Right atrium auricular region (tissue), 2 donors: ENCODE measurements at regions not wholly inside any gene's neighbourhood (a gene's known extent, or its start where the extent isn't known, plus 50 kb on each side); places are given as distances from the start of the nearest gene placed in this dataset.

Experiments
- DNase-seq: peaks from one replicate; pipeline ENCODE4 v3.0.0-alpha.2; 2019; ENCODE audit warnings: low spot score
- H3K27ac ChIP-seq, 2 donors: fragments of 200-600 bp; sonication (generic); 1 replicate in 1 of 2; 2 replicates in 1 of 2; pipeline ENCODE4 v1.5.1; 2016 to 2019
- H3K27me3 ChIP-seq, 2 donors: fragments of 200-600 bp; sonication (generic); one replicate each; pipeline versions ENCODE4 v1.5.1 to v1.6.0; 2017 to 2019
- H3K36me3 ChIP-seq: fragments of 200-600 bp; sonication (generic); one replicate; pipeline ENCODE4 v1.5.1; 2016
- H3K4me1 ChIP-seq, 2 donors: fragments of 200-600 bp; sonication (generic); one replicate each; pipeline versions ENCODE4 v1.5.1 to v1.6.0; 2017 to 2019
- H3K4me3 ChIP-seq, 2 donors: fragments of 200-600 bp; sonication (generic); 1 replicate in 1 of 2; 2 replicates in 1 of 2; pipeline ENCODE4 v1.5.1; 2017 to 2019; ENCODE audit warnings: mild to moderate bottlenecking in 1 of 2, moderate library complexity in 1 of 2
- H3K9me3 ChIP-seq, 2 donors: fragments of 200-600 bp; sonication (generic); one replicate each; pipeline ENCODE4 v1.5.1; 2019
- CTCF ChIP-seq, 2 donors: fragments of 200-600 bp; sonication (generic); IDR thresholded peaks; one replicate each; pipeline ENCODE4 v1.5.1; 2019; ENCODE audit warnings: antibody characterized with exemption in 2 of 2

GRCh38 chr12:124231980-124232653, 62.8 kb upstream of the RFLNA start:
- Histone ChIP-seq H3K4me1 (no peaks in the 10 kb centered on the region), H3K4me3 (no peak overlapping the region), H3K27me3 (no peaks in the 10 kb centered on the region), H3K27ac (no peak overlapping the region), H3K9me3 (peaks cover 0 to 20% of the 10 kb centered on the region in 2 donors), H3K36me3 (no peaks in the 10 kb centered on the region)
- DNase-seq: no peak
- TF ChIP-seq CTCF (IDR thresholded peaks at IDR 0.05): no peak

GRCh38 chr12:124232654-124232987, 62.3 kb upstream of the RFLNA start:
- H3K4me1 ChIP-seq: no peaks in the 10 kb centered on the region
- no peaks in the 10 kb centered on the region for H3K27me3 ChIP-seq
- DNase-seq: no peak
- H3K4me3 ChIP-seq: no peak overlapping the region
- no peaks in the 10 kb centered on the region for H3K36me3 ChIP-seq
- TF ChIP-seq CTCF (IDR thresholded peaks at IDR 0.05): no peak
- no peak overlapping the region for H3K27ac ChIP-seq
- peaks cover 0 to 20% of the 10 kb centered on the region in 2 donors for H3K9me3 ChIP-seq

DNA sequence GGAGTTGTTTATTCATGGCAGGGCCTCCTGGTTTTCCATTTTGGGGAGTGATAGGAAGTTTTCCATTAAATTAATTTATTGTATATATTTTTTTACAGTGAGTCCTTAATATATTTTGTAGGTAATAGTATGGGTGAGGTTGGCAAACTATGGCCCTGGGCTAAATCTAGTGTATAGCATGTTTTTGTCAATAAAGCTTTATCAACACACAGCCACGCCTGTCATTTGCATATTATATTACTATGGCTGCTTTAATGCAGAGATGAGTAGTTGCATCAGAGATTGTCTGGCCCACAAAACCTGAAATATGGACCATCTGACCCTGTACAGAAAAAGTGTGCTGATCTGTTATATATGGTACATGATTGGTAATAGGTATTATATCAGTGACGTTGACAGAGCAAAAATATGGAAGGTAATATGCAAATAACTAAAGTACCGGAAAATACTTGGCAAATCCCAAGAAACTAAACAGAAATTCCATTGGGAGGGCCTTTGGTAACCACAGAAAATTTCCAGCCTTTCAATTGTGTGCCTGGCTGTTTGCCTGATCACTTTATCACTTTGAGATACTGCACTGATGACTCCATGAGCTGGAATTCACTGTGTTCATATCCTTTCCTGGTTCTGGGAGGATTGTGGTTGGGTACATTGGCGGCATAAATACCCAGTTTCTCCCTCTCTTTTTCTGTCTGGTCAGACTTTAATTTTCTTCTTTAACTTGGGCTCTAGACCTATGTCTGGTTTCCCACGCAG, 61.7 kb upstream of the RFLNA start:
- no peak for TF ChIP-seq CTCF (IDR thresholded peaks at IDR 0.05)
- H3K4me3 ChIP-seq: no peak overlapping the region
- no peak for DNase-seq
- no peaks in the 10 kb centered on the region for H3K36me3 ChIP-seq
- peaks cover 0 to 20% of the 10 kb centered on the region in 2 donors for H3K9me3 ChIP-seq
- H3K27me3 ChIP-seq: no peaks in the 10 kb centered on the region
- H3K27ac ChIP-seq: no peak overlapping the region
- no peaks in the 10 kb centered on the region for H3K4me1 ChIP-seq

- no peaks in the 10 kb centered on the region for H3K27me3 ChIP-seq
- DNase-seq: no peak
- H3K4me3 ChIP-seq: no peak overlapping the region
- H3K27ac ChIP-seq: no peak overlapping the region
- H3K4me1 ChIP-seq: no peaks in the 10 kb centered on the region
- no peak for TF ChIP-seq CTCF (IDR thresholded peaks at IDR 0.05)
- H3K36me3 ChIP-seq: no peaks in the 10 kb centered on the region
- peaks cover 0 to 20% of the 10 kb centered on the region in 2 donors for H3K9me3 ChIP-seq
Observed at GRCh38 chr12:124233846-124234640, 60.9 kb upstream of the RFLNA start.

GRCh38 chr12:124236625-124237031, 58.3 kb upstream of the RFLNA start:
- Histone ChIP-seq H3K27ac (no peak overlapping the region), H3K4me3 (no peak overlapping the region), H3K4me1 (no peaks in the 10 kb centered on the region), H3K9me3 (peaks cover 0 to 1% of the 10 kb centered on the region in 2 donors), H3K27me3 (no peaks in the 10 kb centered on the region), H3K36me3 (no peaks in the 10 kb centered on the region)
- no peak for TF ChIP-seq CTCF (IDR thresholded peaks at IDR 0.05)
- DNase-seq: no peak
